ENCODE measurements at regions not wholly inside any gene's neighbourhood (a gene's known extent, or its start where the extent isn't known, plus 50 kb on each side); places are given as distances from the start of the nearest gene placed in this dataset.

DNA sequence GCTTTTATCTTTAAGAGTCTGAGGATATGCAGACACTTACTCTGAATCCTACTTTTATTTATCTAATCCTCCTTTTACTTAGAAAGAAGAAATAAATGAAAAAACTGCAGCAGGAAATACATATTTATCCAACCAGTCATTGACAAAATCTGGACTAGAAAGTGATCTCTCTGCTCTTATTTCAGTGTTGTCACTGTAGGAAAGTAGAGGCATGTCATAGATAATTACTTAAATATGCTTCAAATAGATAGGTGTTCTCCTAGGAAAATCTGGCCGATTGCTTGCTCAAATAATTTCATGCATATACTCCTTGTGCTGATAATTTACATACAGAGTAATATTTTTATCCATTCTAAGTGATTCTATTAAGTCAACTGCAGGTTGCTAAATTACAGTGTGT lies 2001.9 kb upstream of the C9orf72 start:
- Histone ChIP-seq H3K27me3 (replicated peaks; ENCODE audit: control insufficient read depth, insufficient read depth, low read length) (no peaks in the 10 kb centered on the region), H3K4me3 (ENCODE audit: low read depth, low read length) (no peak overlapping the region), H3K9me3 (no peaks in the 10 kb centered on the region), H3K4me1 (no peaks in the 10 kb centered on the region), H3K36me3 (ENCODE audit: control insufficient read depth, insufficient read depth, low read length) (no peaks in the 10 kb centered on the region)
- Mint-ChIP-seq H3K27me3 (ENCODE audit: insufficient read depth, unreplicated experiment) (peaks cover 3% of the 10 kb centered on the region), H3K9me3 (ENCODE audit: unreplicated experiment) (no peaks in the 10 kb centered on the region), H3K4me1 (ENCODE audit: low read depth, unreplicated experiment) (no peaks in the 10 kb centered on the region), H3K36me3 (ENCODE audit: insufficient read depth, unreplicated experiment) (no peaks in the 10 kb centered on the region), H3K27ac (ENCODE audit: unreplicated experiment) (no peak overlapping the region), H3K4me3 (ENCODE audit: unreplicated experiment) (no peak overlapping the region)
- POLR2A ChIA-PET, result no interaction called here
- no peak for DNase-seq
- TF ChIP-seq, protein P1, sequence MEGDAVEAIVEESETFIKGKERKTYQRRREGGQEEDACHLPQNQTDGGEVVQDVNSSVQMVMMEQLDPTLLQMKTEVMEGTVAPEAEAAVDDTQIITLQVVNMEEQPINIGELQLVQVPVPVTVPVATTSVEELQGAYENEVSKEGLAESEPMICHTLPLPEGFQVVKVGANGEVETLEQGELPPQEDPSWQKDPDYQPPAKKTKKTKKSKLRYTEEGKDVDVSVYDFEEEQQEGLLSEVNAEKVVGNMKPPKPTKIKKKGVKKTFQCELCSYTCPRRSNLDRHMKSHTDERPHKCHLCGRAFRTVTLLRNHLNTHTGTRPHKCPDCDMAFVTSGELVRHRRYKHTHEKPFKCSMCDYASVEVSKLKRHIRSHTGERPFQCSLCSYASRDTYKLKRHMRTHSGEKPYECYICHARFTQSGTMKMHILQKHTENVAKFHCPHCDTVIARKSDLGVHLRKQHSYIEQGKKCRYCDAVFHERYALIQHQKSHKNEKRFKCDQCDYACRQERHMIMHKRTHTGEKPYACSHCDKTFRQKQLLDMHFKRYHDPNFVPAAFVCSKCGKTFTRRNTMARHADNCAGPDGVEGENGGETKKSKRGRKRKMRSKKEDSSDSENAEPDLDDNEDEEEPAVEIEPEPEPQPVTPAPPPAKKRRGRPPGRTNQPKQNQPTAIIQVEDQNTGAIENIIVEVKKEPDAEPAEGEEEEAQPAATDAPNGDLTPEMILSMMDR (IDR thresholded peaks at IDR 0.05; ENCODE audit: insufficient read depth in 1 of 2, low read depth in 1 of 2, low read length in 1 of 2, severe bottlenecking in 1 of 2, unreplicated experiment in 1 of 2), result no peak
- CTCF ChIA-PET, result no interaction called here
- intact Hi-C loops (cut with micrococcal nuclease; ENCODE audit: unreplicated experiment), result no loop called here
- BruUV-seq (replicated peaks), result no TSS peak

DNA sequence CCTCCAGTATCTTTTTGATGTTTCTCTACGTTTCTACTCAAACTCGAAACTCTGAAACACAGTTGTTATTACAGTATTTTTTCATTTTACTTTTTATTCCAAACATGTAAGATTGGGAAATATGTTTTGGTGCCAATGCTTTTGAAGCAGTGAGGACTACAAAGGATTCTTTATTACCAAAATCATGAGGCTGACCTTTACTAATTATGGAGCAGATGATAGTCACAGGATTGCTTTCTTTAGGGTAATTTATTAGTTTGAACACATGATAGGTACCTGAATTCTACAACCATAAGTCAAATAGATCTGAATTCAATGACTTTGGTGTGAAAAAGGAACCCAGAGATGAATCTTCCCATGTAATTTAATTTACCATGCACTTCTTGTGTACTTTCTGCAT lies 2015.1 kb upstream of the C9orf72 start:
- TF ChIP-seq, protein P1 (IDR thresholded peaks at IDR 0.05; ENCODE audit: insufficient read depth in 1 of 2, low read depth in 1 of 2, low read length in 1 of 2, severe bottlenecking in 1 of 2, unreplicated experiment in 1 of 2), result no peak
- Mint-ChIP-seq H3K4me3 (ENCODE audit: unreplicated experiment) (no peak overlapping the region), H3K9me3 (ENCODE audit: unreplicated experiment) (no peaks in the 10 kb centered on the region), H3K4me1 (ENCODE audit: low read depth, unreplicated experiment) (no peaks in the 10 kb centered on the region), H3K27ac (ENCODE audit: unreplicated experiment) (no peak overlapping the region), H3K27me3 (ENCODE audit: insufficient read depth, unreplicated experiment) (no peaks in the 10 kb centered on the region), H3K36me3 (ENCODE audit: insufficient read depth, unreplicated experiment) (no peaks in the 10 kb centered on the region)
- Histone ChIP-seq H3K4me3 (ENCODE audit: low read depth, low read length) (no peak overlapping the region), H3K36me3 (ENCODE audit: control insufficient read depth, insufficient read depth, low read length) (no peaks in the 10 kb centered on the region), H3K9me3 (no peaks in the 10 kb centered on the region), H3K4me1 (no peaks in the 10 kb centered on the region), H3K27me3 (replicated peaks; ENCODE audit: control insufficient read depth, insufficient read depth, low read length) (no peaks in the 10 kb centered on the region)
- DNase-seq, result no peak
- ChIA-PET POLR2A (no interaction called here), CTCF (no interaction called here)
- intact Hi-C loops (cut with micrococcal nuclease; ENCODE audit: unreplicated experiment), result no loop called here
- BruUV-seq (replicated peaks), result no TSS peak

DNA sequence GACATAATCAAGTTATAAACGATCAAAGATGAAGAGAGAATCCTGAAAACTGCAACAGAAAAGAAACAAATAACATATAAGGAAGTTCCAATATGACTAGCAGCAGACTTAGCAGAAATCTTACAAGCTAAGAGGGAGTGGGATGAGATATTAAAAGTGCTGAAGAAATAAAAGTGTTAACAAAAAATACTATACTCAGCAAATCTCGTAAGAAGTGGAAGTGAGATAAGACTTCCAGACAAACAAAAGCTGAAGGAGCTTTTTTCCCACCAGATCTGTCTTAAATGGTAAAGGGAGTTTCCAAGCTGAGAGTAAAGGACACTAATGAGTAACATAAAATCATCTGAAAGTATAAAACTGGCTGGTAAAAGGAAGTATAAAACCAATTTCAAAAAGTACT lies 2036.0 kb upstream of the C9orf72 start:
- intact Hi-C loops (cut with micrococcal nuclease; ENCODE audit: unreplicated experiment), result no loop called here
- CTCF ChIA-PET, result no interaction called here
- BruUV-seq (replicated peaks), result no TSS peak
- Mint-ChIP-seq H3K9me3 (ENCODE audit: unreplicated experiment) (no peaks in the 10 kb centered on the region), H3K4me3 (ENCODE audit: unreplicated experiment) (no peak overlapping the region), H3K4me1 (ENCODE audit: low read depth, unreplicated experiment) (no peaks in the 10 kb centered on the region), H3K27me3 (ENCODE audit: insufficient read depth, unreplicated experiment) (peaks cover 7% of the 10 kb centered on the region), H3K27ac (ENCODE audit: unreplicated experiment) (no peak overlapping the region), H3K36me3 (ENCODE audit: insufficient read depth, unreplicated experiment) (no peaks in the 10 kb centered on the region)
- no peak for DNase-seq
- H3K4me3 ChIP-seq (ENCODE audit: low read depth, low read length), result no peak overlapping the region
- POLR2A ChIA-PET, result no interaction called here
- H3K36me3 ChIP-seq (ENCODE audit: control insufficient read depth, insufficient read depth, low read length), result no peaks in the 10 kb centered on the region
- no peaks in the 10 kb centered on the region for H3K4me1 ChIP-seq
- H3K27me3 ChIP-seq (replicated peaks; ENCODE audit: control insufficient read depth, insufficient read depth, low read length), result no peaks in the 10 kb centered on the region
- TF ChIP-seq, protein P1 (IDR thresholded peaks at IDR 0.05; ENCODE audit: insufficient read depth in 1 of 2, low read depth in 1 of 2, low read length in 1 of 2, severe bottlenecking in 1 of 2, unreplicated experiment in 1 of 2), result no peak
- H3K9me3 ChIP-seq, result no peaks in the 10 kb centered on the region
